ENCODE measurements at regions not wholly inside any gene's neighbourhood (a gene's known extent, or its start where the extent isn't known, plus 50 kb on each side); places are given as distances from the start of the nearest gene placed in this dataset.
A peak's percentile ranks its signal among the peaks of the same experiment; 100 is the strongest.

GRCh38 chr10:42380926-42381547 is 257.3 kb downstream of the ZNF33B start:
- FAIRE-seq, result no peak
- H3K4me2 ChIP-seq (ENCODE audit: control insufficient read depth, extremely low read depth, insufficient read depth, low read depth, low read length), result no peak overlapping the region
- no peaks in the 10 kb centered on the region for H3K36me3 ChIP-seq (ENCODE audit: control insufficient read depth in 2 of 2, extremely low read depth in 1 of 2, insufficient read depth in 2 of 2, low read length in 2 of 2)

DNA sequence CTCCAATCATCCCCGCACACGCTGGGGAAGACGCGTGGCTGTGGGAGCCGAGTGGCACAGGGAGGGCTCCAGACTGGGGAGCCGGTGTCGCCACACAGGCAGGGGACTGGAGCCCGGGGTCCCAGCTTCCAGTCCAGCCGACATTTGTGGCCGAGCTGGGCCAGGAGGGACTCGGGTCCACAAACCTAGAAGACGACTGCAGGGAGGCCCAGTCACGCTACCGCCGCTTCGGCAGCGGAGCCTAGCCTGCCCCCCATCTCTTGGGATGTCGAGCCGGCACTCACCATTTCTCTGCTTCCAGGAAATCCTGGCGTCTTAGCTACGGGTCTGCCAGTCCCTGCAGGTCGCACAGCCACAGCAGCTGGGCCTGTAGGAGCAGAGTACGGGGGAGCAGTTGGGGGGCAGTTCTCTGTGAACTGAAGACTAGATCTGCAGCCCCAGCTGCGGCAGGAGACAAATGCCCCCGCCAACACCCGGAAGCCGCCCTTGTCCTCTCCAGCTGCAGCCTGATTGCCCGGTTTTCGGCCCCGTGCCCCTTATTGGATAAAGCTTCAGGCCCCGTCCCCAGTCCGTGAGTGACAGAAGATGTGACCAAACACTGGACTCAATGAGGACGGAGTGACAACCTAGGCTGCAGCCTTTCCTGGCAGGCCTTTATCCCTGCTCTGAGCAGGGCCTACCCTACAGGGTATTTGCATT is 270.7 kb downstream of the ZNF33B start:
- no peaks in the 10 kb centered on the region for H4K20me1 ChIP-seq (ENCODE audit: control insufficient read depth, extremely low read depth, insufficient read depth, low read length)
- peak overlapping the region; percentile 76 for H3K9ac ChIP-seq (ENCODE audit: control insufficient read depth, extremely low read depth, insufficient read depth, low read length)
- H2AFZ ChIP-seq (ENCODE audit: control insufficient read depth, low read length), result peak overlapping the region; percentile 82

More at GRCh38 chr10:42380926-42381547, 257.3 kb downstream of the ZNF33B start:
- Histone ChIP-seq H3K79me2 (ENCODE audit: control insufficient read depth, insufficient read depth, low read length) (no peaks in the 10 kb centered on the region), H3K27me3 (ENCODE audit: control insufficient read depth, extremely low read depth, insufficient read depth, low read length) (no peaks in the 10 kb centered on the region), H3K4me1 (ENCODE audit: control insufficient read depth, extremely low read depth, insufficient read depth, low read length) (no peaks in the 10 kb centered on the region), H2AFZ (ENCODE audit: control insufficient read depth, low read length) (no peak overlapping the region), H4K20me1 (ENCODE audit: control insufficient read depth, extremely low read depth, insufficient read depth, low read length) (no peaks in the 10 kb centered on the region), H3K9me1 (ENCODE audit: control insufficient read depth, extremely low read depth, insufficient read depth, low read length) (no peaks in the 10 kb centered on the region), H3K27ac (ENCODE audit: control insufficient read depth, insufficient read depth, low read length) (no peak overlapping the region), H3K9ac (ENCODE audit: control insufficient read depth, extremely low read depth, insufficient read depth, low read length) (no peak overlapping the region), H3K9me3 (ENCODE audit: control insufficient read depth, low read depth, low read length) (no peaks in the 10 kb centered on the region), H3K4me3 (ENCODE audit: control insufficient read depth in 2 of 3, extremely low read depth in 1 of 3, insufficient read depth in 2 of 3, low read depth in 1 of 3, low read length in 3 of 3) (no peak overlapping the region)
- TF ChIP-seq CTCF (optimal IDR thresholded peaks at IDR 0.05 in 1 of 3, IDR thresholded peaks at IDR 0.05 in 1 of 3, conservative IDR thresholded peaks at IDR 0.05 in 1 of 3; ENCODE audit: extremely low read depth in 1 of 3, insufficient read depth in 2 of 3, low read length in 3 of 3) (no peak), EZH2 (IDR thresholded peaks at IDR 0.05; ENCODE audit: low read length) (no peak)
- dilution Hi-C loops (cut with MboI; ENCODE audit: extremely low pct_ligation_motif_present, low sequenced_read_pairs), result no loop called here
- DNase-seq (ENCODE audit: low read depth, low spot score), result no peak

More for the DNA sequence above, 270.7 kb downstream of the ZNF33B start:
- Histone ChIP-seq H3K9me1 (ENCODE audit: control insufficient read depth, extremely low read depth, insufficient read depth, low read length) (no peaks in the 10 kb centered on the region), H3K36me3 (ENCODE audit: control insufficient read depth in 2 of 2, extremely low read depth in 1 of 2, insufficient read depth in 2 of 2, low read length in 2 of 2) (no peaks in the 10 kb centered on the region), H3K9me3 (ENCODE audit: control insufficient read depth, low read depth, low read length) (no peaks in the 10 kb centered on the region), H3K4me1 (ENCODE audit: control insufficient read depth, extremely low read depth, insufficient read depth, low read length) (no peaks in the 10 kb centered on the region), H3K27ac (ENCODE audit: control insufficient read depth, insufficient read depth, low read length) (peak overlapping the region; percentile 14), H3K4me3 (ENCODE audit: control insufficient read depth in 2 of 3, extremely low read depth in 1 of 3, insufficient read depth in 2 of 3, low read depth in 1 of 3, low read length in 3 of 3) (peak overlapping the region; percentile 51 to 78 (median 68)), H3K79me2 (ENCODE audit: control insufficient read depth, insufficient read depth, low read length) (peaks cover 23% of the 10 kb centered on the region), H3K27me3 (ENCODE audit: control insufficient read depth, extremely low read depth, insufficient read depth, low read length) (no peaks in the 10 kb centered on the region), H3K4me2 (ENCODE audit: control insufficient read depth, extremely low read depth, insufficient read depth, low read depth, low read length) (peak overlapping the region; percentile 58)
- no peak for DNase-seq (ENCODE audit: low read depth, low spot score)
- peak; percentile 82 for FAIRE-seq
- dilution Hi-C loops (cut with MboI; ENCODE audit: extremely low pct_ligation_motif_present, low sequenced_read_pairs), result no loop called here
- TF ChIP-seq CTCF (optimal IDR thresholded peaks at IDR 0.05 in 1 of 3, IDR thresholded peaks at IDR 0.05 in 1 of 3, conservative IDR thresholded peaks at IDR 0.05 in 1 of 3; ENCODE audit: extremely low read depth in 1 of 3, insufficient read depth in 2 of 3, low read length in 3 of 3), result no peak
- no peak for TF ChIP-seq EZH2 (IDR thresholded peaks at IDR 0.05; ENCODE audit: low read length)
